ENCODE measurements at regions not wholly inside any gene's neighbourhood (a gene's known extent, or its start where the extent isn't known, plus 50 kb on each side); places are given as distances from the start of the nearest gene placed in this dataset.

DNA sequence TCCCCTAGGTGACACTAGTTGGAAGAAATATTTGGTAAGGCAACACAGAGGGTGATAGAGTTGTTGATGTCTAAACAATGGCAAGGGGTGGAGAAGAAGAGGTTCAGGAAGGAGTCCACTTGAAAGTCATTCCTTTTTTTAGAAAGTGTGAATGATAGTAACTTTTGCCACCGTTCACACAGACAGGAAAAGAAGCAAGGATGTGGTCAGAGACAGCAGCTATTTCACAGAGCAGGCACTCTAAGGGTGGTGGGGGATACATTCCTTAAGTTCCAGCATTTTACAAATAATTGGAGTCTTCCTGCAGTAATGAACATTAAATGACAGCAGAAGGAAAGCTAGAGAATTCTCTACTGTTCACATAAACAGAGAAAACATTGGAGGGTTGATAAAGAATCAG, 75.4 kb upstream of the ZNF385D start:
- H3K9me3 ChIP-seq, result peaks cover 0 to 4% of the 10 kb centered on the region in 2 donors
- DNase-seq, result no peak
- ATAC-seq, result no peak
- H3K4me3 ChIP-seq, result no peak overlapping the region
- intact Hi-C loops (cut with DNase I), result no loop called here
- no peak for TF ChIP-seq CTCF (IDR thresholded peaks at IDR 0.05)
- H3K36me3 ChIP-seq, result no peaks in the 10 kb centered on the region
- H3K4me1 ChIP-seq, result no peaks in the 10 kb centered on the region
- no peaks in the 10 kb centered on the region for H3K27me3 ChIP-seq
- no peak overlapping the region for H3K27ac ChIP-seq

DNA sequence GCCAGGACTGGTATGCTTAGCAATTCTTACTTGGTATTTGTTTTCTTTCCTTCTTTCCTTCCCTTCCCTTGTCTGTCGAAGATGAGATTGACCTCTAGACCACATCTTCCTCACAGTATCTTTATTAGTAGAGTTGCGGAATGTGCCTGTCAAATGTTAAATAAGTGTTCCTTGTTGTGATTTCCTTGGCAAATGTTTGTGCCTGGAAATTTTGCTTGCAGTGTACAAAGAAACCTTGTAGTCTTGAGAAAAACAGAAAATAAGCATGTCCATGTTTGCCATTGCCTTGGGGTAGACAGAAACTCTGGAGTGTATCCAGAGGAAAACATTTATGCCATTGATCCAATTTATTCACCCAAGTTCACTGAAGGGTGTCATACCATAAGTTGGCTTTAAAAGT, 79.5 kb upstream of the ZNF385D start:
- Histone ChIP-seq H3K36me3 (no peaks in the 10 kb centered on the region), H3K4me1 (no peaks in the 10 kb centered on the region), H3K27ac (no peak overlapping the region), H3K27me3 (no peaks in the 10 kb centered on the region), H3K4me3 (no peak overlapping the region), H3K9me3 (peaks cover 0 to 5% of the 10 kb centered on the region in 2 donors)
- intact Hi-C loops (cut with DNase I), result no loop called here
- no peak for TF ChIP-seq CTCF (IDR thresholded peaks at IDR 0.05)
- ATAC-seq, result no peak
- no peak for DNase-seq

DNA sequence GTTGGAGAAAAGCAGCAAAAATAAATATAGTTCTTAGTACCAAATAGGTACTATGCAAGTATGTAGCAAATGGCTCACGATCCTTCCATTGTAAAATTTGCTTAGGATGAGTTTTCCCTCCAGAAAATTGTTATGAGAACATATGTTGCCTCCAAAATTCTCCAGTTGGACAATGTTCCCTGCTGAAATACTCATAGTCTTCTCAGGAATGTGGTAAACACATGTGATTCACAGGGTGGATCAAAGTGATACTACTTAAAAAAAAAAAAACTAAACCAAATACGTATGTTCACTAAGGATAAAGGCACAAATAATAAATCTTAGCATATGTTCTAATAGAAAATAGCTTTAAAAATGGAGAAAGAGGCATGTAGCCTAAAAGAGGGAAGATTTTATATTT, 84.3 kb upstream of the ZNF385D start:
- Histone ChIP-seq H3K27me3 (no peaks in the 10 kb centered on the region), H3K27ac (no peak overlapping the region), H3K4me3 (no peak overlapping the region), H3K9me3 (peaks cover 0 to 1% of the 10 kb centered on the region in 2 donors), H3K4me1 (no peaks in the 10 kb centered on the region), H3K36me3 (no peaks in the 10 kb centered on the region)
- intact Hi-C loops (cut with DNase I), result no loop called here
- DNase-seq, result no peak
- ATAC-seq, result no peak
- no peak for TF ChIP-seq CTCF (IDR thresholded peaks at IDR 0.05)

DNA sequence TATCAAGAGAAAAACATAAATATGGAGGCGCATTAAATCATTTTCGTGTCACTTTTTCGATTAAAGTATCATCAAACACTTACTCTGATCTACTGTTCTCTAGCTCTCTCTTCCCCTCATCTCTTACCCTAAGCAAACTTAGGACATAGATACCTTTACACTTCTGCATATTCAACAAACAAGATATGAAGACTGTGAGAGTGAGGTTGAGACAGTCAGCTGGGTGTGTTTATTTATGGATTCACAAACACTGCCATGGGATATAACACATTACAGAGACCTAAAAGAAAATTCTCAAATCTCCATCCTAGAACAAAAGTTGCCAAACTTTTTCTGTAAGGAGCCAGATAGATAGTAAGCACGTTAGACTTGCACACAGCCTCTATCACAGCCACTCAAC, 85.2 kb upstream of the ZNF385D start:
- intact Hi-C loops (cut with DNase I), result no loop called here

GRCh38 chr3:21839176-21839575, 88.2 kb upstream of the ZNF385D start:
- H3K36me3 ChIP-seq, result no peaks in the 10 kb centered on the region
- no peak for DNase-seq
- H3K4me1 ChIP-seq, result no peaks in the 10 kb centered on the region
- no peak for TF ChIP-seq CTCF (IDR thresholded peaks at IDR 0.05)
- H3K27me3 ChIP-seq, result no peaks in the 10 kb centered on the region
- intact Hi-C loops (cut with DNase I), result no loop called here
- no peaks in the 10 kb centered on the region for H3K9me3 ChIP-seq
- H3K27ac ChIP-seq, result no peak overlapping the region
- H3K4me3 ChIP-seq, result no peak overlapping the region
- ATAC-seq, result peak; percentile 34

More for the DNA sequence above, 85.2 kb upstream of the ZNF385D start:
- no peak overlapping the region for H3K4me3 ChIP-seq
- H3K4me1 ChIP-seq, result no peaks in the 10 kb centered on the region
- no peaks in the 10 kb centered on the region for H3K36me3 ChIP-seq
- H3K27ac ChIP-seq, result no peak overlapping the region
- ATAC-seq, result no peak
- no peaks in the 10 kb centered on the region for H3K27me3 ChIP-seq
- no peak for DNase-seq
- TF ChIP-seq CTCF (IDR thresholded peaks at IDR 0.05), result no peak
- peaks cover 0 to 1% of the 10 kb centered on the region in 2 donors for H3K9me3 ChIP-seq

Data from left lung (tissue), 4 donors.